ENCODE measurements at regions not wholly inside any gene's neighbourhood (a gene's known extent, or its start where the extent isn't known, plus 50 kb on each side); places are given as distances from the start of the nearest gene placed in this dataset.
A peak's percentile ranks its signal among the peaks of the same experiment; 100 is the strongest.
"Not testable (repeated sequence)": the region's sequence is repeated elsewhere in the genome, so short reads cannot be mapped to it uniquely, and the experiment has no call there.

GRCh38 chrX:499870-500364, 113.2 kb upstream of the PPP2R3B start:
- Histone ChIP-seq H3K4me2 (ENCODE audit: insufficient read depth, low read length) (no peak overlapping the region), H3K27ac (ENCODE audit: low read depth, low read length) (no peak overlapping the region), H3K4me1 (ENCODE audit: insufficient read depth, low read length) (no peaks in the 10 kb centered on the region), H3K36me3 (ENCODE audit: insufficient read depth, low read length) (no peaks in the 10 kb centered on the region), H4K20me1 (ENCODE audit: insufficient read depth, low read length) (no peaks in the 10 kb centered on the region), H3K9me3 (ENCODE audit: low read depth, low read length) (no peaks in the 10 kb centered on the region), H2AFZ (ENCODE audit: low read length) (peak overlapping the region; percentile 46), H3K79me2 (ENCODE audit: insufficient read depth, low read length) (no peaks in the 10 kb centered on the region), H3K27me3 (ENCODE audit: insufficient read depth, low read length) (no peaks in the 10 kb centered on the region), H3K4me3 (ENCODE audit: insufficient read depth, low read length) (no peak overlapping the region)
- DNase-seq (ENCODE audit: insufficient read length, low spot score, missing footprints) = no peak
- TF ChIP-seq CTCF (IDR thresholded peaks at IDR 0.05; ENCODE audit: extremely low read depth, low read depth, low read length) = no peak

- Histone ChIP-seq H3K4me2 (ENCODE audit: insufficient read depth, low read length) (no peak overlapping the region), H3K36me3 (ENCODE audit: insufficient read depth, low read length) (no peaks in the 10 kb centered on the region), H3K4me3 (ENCODE audit: insufficient read depth, low read length) (no peak overlapping the region), H3K27ac (ENCODE audit: low read depth, low read length) (no peak overlapping the region), H3K9me3 (ENCODE audit: low read depth, low read length) (no peaks in the 10 kb centered on the region), H2AFZ (ENCODE audit: low read length) (peak overlapping the region; percentile 46), H3K27me3 (ENCODE audit: insufficient read depth, low read length) (no peaks in the 10 kb centered on the region), H3K79me2 (ENCODE audit: insufficient read depth, low read length) (no peaks in the 10 kb centered on the region), H3K4me1 (ENCODE audit: insufficient read depth, low read length) (no peaks in the 10 kb centered on the region), H4K20me1 (ENCODE audit: insufficient read depth, low read length) (no peaks in the 10 kb centered on the region)
- DNase-seq (ENCODE audit: insufficient read length, low spot score, missing footprints) = no peak
- TF ChIP-seq CTCF (IDR thresholded peaks at IDR 0.05; ENCODE audit: extremely low read depth, low read depth, low read length) = no peak
Measured at GRCh38 chrX:500481-501010, 113.8 kb upstream of the PPP2R3B start.

- no peak overlapping the region for H2AFZ ChIP-seq (ENCODE audit: low read length)
- no peaks in the 10 kb centered on the region for H3K36me3 ChIP-seq (ENCODE audit: insufficient read depth, low read length)
- DNase-seq (ENCODE audit: insufficient read length, low spot score, missing footprints) = no peak
- no peak for TF ChIP-seq CTCF (IDR thresholded peaks at IDR 0.05; ENCODE audit: extremely low read depth, low read depth, low read length)
- no peaks in the 10 kb centered on the region for H3K9me3 ChIP-seq (ENCODE audit: low read depth, low read length)
- no peak overlapping the region for H3K27ac ChIP-seq (ENCODE audit: low read depth, low read length)
- no peak overlapping the region for H3K4me3 ChIP-seq (ENCODE audit: insufficient read depth, low read length)
- H3K79me2 ChIP-seq (ENCODE audit: insufficient read depth, low read length) = no peaks in the 10 kb centered on the region
- H3K27me3 ChIP-seq (ENCODE audit: insufficient read depth, low read length) = no peaks in the 10 kb centered on the region
- H4K20me1 ChIP-seq (ENCODE audit: insufficient read depth, low read length) = no peaks in the 10 kb centered on the region
- H3K4me2 ChIP-seq (ENCODE audit: insufficient read depth, low read length) = no peak overlapping the region
- no peaks in the 10 kb centered on the region for H3K4me1 ChIP-seq (ENCODE audit: insufficient read depth, low read length)
Measured at GRCh38 chrX:506341-506740, 119.6 kb upstream of the PPP2R3B start.

- TF ChIP-seq CTCF (IDR thresholded peaks at IDR 0.05; ENCODE audit: extremely low read depth, low read depth, low read length) = no peak
- Histone ChIP-seq H4K20me1 (ENCODE audit: insufficient read depth, low read length) (no peaks in the 10 kb centered on the region), H3K4me3 (ENCODE audit: insufficient read depth, low read length) (no peak overlapping the region), H3K27ac (ENCODE audit: low read depth, low read length) (no peak overlapping the region), H3K9me3 (ENCODE audit: low read depth, low read length) (no peaks in the 10 kb centered on the region), H3K79me2 (ENCODE audit: insufficient read depth, low read length) (no peaks in the 10 kb centered on the region), H3K27me3 (ENCODE audit: insufficient read depth, low read length) (no peaks in the 10 kb centered on the region), H2AFZ (ENCODE audit: low read length) (no peak overlapping the region), H3K4me2 (ENCODE audit: insufficient read depth, low read length) (no peak overlapping the region), H3K36me3 (ENCODE audit: insufficient read depth, low read length) (no peaks in the 10 kb centered on the region), H3K4me1 (ENCODE audit: insufficient read depth, low read length) (no peaks in the 10 kb centered on the region)
- DNase-seq (ENCODE audit: insufficient read length, low spot score, missing footprints) = no peak
Measured at GRCh38 chrX:508163-508562, 121.5 kb upstream of the PPP2R3B start.

GRCh38 chrX:508821-509220, 121.8 kb upstream of the SHOX start:
- H4K20me1 ChIP-seq (ENCODE audit: insufficient read depth, low read length); H3K4me3 ChIP-seq (ENCODE audit: insufficient read depth, low read length); H3K27ac ChIP-seq (ENCODE audit: low read depth, low read length); H3K79me2 ChIP-seq (ENCODE audit: insufficient read depth, low read length); H2AFZ ChIP-seq (ENCODE audit: low read length); H3K36me3 ChIP-seq (ENCODE audit: insufficient read depth, low read length); H3K4me2 ChIP-seq (ENCODE audit: insufficient read depth, low read length); H3K27me3 ChIP-seq (ENCODE audit: insufficient read depth, low read length); DNase-seq (ENCODE audit: insufficient read length, low spot score, missing footprints); H3K4me1 ChIP-seq (ENCODE audit: insufficient read depth, low read length); H3K9me3 ChIP-seq (ENCODE audit: low read depth, low read length): not testable (repeated sequence)

- H3K27me3 ChIP-seq (ENCODE audit: insufficient read depth, low read length); DNase-seq (ENCODE audit: insufficient read length, low spot score, missing footprints): not testable (repeated sequence)
Measured at GRCh38 chrX:511089-511488, 119.5 kb upstream of the SHOX start.

More at GRCh38 chrX:511089-511488, 119.5 kb upstream of the SHOX start:
- H3K27ac ChIP-seq (ENCODE audit: low read depth, low read length); H3K36me3 ChIP-seq (ENCODE audit: insufficient read depth, low read length); H3K4me3 ChIP-seq (ENCODE audit: insufficient read depth, low read length); H3K9me3 ChIP-seq (ENCODE audit: low read depth, low read length); H4K20me1 ChIP-seq (ENCODE audit: insufficient read depth, low read length); H3K4me2 ChIP-seq (ENCODE audit: insufficient read depth, low read length); H3K79me2 ChIP-seq (ENCODE audit: insufficient read depth, low read length); H3K4me1 ChIP-seq (ENCODE audit: insufficient read depth, low read length); H2AFZ ChIP-seq (ENCODE audit: low read length): not testable (repeated sequence)
